Tibial artery (tissue), 4 donors: ENCODE measurements at regions not wholly inside any gene's neighbourhood (a gene's known extent, or its start where the extent isn't known, plus 50 kb on each side); places are given as distances from the start of the nearest gene placed in this dataset.

Experiments used
- DNase-seq, 2 donors: peaks; one replicate each; pipeline ENCODE4 v3.0.0-alpha.2; 2019
- H3K27ac ChIP-seq, 2 donors: fragments of 200-600 bp; sonication (generic) in 1 of 2; 1 replicate in 1 of 2; 2 replicates in 1 of 2; pipeline ENCODE4 v1.5.1; 2018 to 2019; ENCODE audit warnings: mild to moderate bottlenecking in 1 of 2
- H3K27me3 ChIP-seq, 2 donors: fragments of 200-600 bp; sonication (generic) in 1 of 2; one replicate each; pipeline versions ENCODE4 v1.5.1 to v1.6.0; 2016 to 2019
- H3K36me3 ChIP-seq, 3 donors: fragments of 200-600 bp; sonication (generic) in 2 of 3; one replicate each; pipeline ENCODE4 v1.5.1; 2016 to 2019; ENCODE audit warnings: mild to moderate bottlenecking in 2 of 3
- H3K4me1 ChIP-seq, 4 donors: fragments of 200-600 bp; sonication (generic) in 2 of 4; 1 replicate in 3 of 4; 2 replicates in 1 of 4; pipeline ENCODE4 v1.5.1; 2016 to 2019
- H3K4me3 ChIP-seq, 2 donors: fragments of 200-600 bp; sonication (generic) in 1 of 2; 1 replicate in 1 of 2; 2 replicates in 1 of 2; pipeline ENCODE4 v1.5.1; 2018 to 2019; ENCODE audit warnings: mild to moderate bottlenecking in 2 of 2
- H3K9me3 ChIP-seq, 3 donors: fragments of 200-600 bp; sonication (generic) in 1 of 3; one replicate each; pipeline ENCODE4 v1.5.1; 2016 to 2019
- CTCF ChIP-seq, 2 experiments: fragments of 200-600 bp in 1 of 2; fragments of 450-650 bp in 1 of 2; IDR thresholded peaks; one replicate each; pipeline ENCODE4 v1.5.1; 2017 to 2019; ENCODE audit warnings: antibody characterized with exemption in 2 of 2, mild to moderate bottlenecking in 1 of 2, moderate library complexity in 1 of 2
- intact Hi-C: fragments of 100-400 bp; cut with DNase I; formaldehyde crosslinking; loops from one replicate; pipeline ENCODE4 v1.15.0; 2023; ENCODE audit warnings: low total_unique reads

- intact Hi-C loops = no loop called here
- DNase-seq = no peak
- Histone ChIP-seq H3K4me3 (no peak overlapping the region), H3K27ac (no peak overlapping the region), H3K9me3 (no peaks in the 10 kb centered on the region), H3K36me3 (no peaks in the 10 kb centered on the region), H3K4me1 (peaks cover 0 to 11% (median 0%) of the 10 kb centered on the region in 4 donors), H3K27me3 (no peaks in the 10 kb centered on the region)
- TF ChIP-seq CTCF (IDR thresholded peaks at IDR 0.05) = no peak
These were observed 133.1 kb downstream of the TXNL1 start for GRCh38 chr18:56505293-56505692.

GRCh38 chr18:56501896-56502295, 136.5 kb downstream of the TXNL1 start:
- TF ChIP-seq CTCF (IDR thresholded peaks at IDR 0.05) = no peak
- intact Hi-C loops = no loop called here
- Histone ChIP-seq H3K4me3 (no peak overlapping the region), H3K36me3 (no peaks in the 10 kb centered on the region), H3K9me3 (no peaks in the 10 kb centered on the region), H3K4me1 (peaks cover 0 to 11% (median 0%) of the 10 kb centered on the region in 4 donors), H3K27me3 (no peaks in the 10 kb centered on the region), H3K27ac (no peak overlapping the region)
- no peak for DNase-seq

GRCh38 chr18:56495884-56496283, 142.5 kb downstream of the TXNL1 start:
- Histone ChIP-seq H3K4me3 (no peak overlapping the region), H3K27ac (no peak overlapping the region), H3K27me3 (no peaks in the 10 kb centered on the region), H3K4me1 (no peaks in the 10 kb centered on the region), H3K36me3 (no peaks in the 10 kb centered on the region), H3K9me3 (no peaks in the 10 kb centered on the region)
- no peak for TF ChIP-seq CTCF (IDR thresholded peaks at IDR 0.05)
- DNase-seq = no peak
- intact Hi-C loops = no loop called here

DNA sequence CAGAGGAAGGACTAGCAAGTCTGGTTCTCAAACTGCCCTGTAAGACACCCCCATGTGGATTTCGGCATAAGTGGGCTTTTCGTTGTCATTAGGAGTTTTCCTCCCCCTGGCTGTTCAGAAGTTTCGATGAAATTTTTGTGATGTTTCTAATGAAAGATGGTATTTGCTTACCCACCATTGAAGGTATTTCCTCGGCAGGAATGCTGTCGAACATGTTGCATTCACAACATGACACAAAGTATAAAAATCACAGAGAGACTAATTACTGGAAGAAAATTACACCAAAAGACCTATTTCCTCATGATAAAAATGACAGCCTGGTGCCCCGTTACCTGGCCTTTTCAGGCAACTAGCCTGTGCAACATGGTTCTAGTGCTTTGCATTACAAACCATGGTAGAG, 144.9 kb downstream of the TXNL1 start:
- no peak overlapping the region for H3K4me3 ChIP-seq

DNA sequence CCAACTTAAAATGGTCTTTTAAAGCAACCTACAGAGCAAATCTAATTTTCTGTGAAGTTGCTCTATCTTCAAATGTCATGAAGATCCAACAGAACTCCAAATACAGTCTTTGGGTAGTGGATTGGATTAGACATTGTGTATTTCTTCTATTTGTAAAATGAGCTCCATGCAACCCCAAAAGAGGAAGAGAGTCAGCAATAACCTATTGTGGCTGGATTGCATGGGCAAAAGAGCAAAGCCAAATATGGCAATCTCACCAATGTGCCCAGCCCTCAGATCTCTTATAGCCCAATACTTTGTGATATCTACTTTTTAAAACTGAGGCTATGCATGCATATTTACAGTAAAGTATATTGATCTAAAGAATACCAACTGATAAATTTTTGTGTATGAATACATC, 146.3 kb downstream of the TXNL1 start:
- Histone ChIP-seq H3K27me3 (no peaks in the 10 kb centered on the region), H3K27ac (no peak overlapping the region), H3K4me1 (no peaks in the 10 kb centered on the region), H3K36me3 (no peaks in the 10 kb centered on the region), H3K9me3 (no peaks in the 10 kb centered on the region), H3K4me3 (no peak overlapping the region)
- TF ChIP-seq CTCF (IDR thresholded peaks at IDR 0.05) = no peak
- no peak for DNase-seq
- intact Hi-C loops = no loop called here

More for the DNA sequence above, 144.9 kb downstream of the TXNL1 start:
- Histone ChIP-seq H3K4me1 (no peaks in the 10 kb centered on the region), H3K36me3 (no peaks in the 10 kb centered on the region), H3K27me3 (no peaks in the 10 kb centered on the region), H3K9me3 (no peaks in the 10 kb centered on the region), H3K27ac (no peak overlapping the region)
- TF ChIP-seq CTCF (IDR thresholded peaks at IDR 0.05) = no peak
- DNase-seq = no peak
- intact Hi-C loops = no loop called here

DNA sequence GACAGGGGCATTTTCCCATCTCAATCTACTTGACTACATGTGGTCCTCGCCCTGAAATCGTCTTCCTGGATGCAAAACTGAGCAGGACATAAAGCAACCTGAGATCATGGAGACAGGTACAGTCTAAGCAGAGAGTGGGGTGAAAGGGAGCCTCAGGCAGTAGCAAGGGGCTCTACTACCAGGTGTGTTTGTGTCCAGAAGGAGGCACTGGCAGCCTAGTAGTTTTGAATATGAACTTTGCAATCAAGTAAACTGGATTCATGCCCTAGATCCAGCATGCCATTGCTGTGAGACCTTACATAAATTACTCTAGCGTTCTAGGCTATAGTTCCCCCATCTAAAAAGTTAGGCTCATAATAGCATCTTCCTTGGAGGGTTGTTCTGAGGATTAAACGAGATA, 147.4 kb downstream of the TXNL1 start:
- no peak overlapping the region for H3K4me3 ChIP-seq
- no peak overlapping the region for H3K27ac ChIP-seq
- no peak for DNase-seq
- no peaks in the 10 kb centered on the region for H3K9me3 ChIP-seq
- no peaks in the 10 kb centered on the region for H3K4me1 ChIP-seq
- intact Hi-C loops = no loop called here
- H3K27me3 ChIP-seq = no peaks in the 10 kb centered on the region
- H3K36me3 ChIP-seq = no peaks in the 10 kb centered on the region
- no peak for TF ChIP-seq CTCF (IDR thresholded peaks at IDR 0.05)
